ENCODE measurements at regions not wholly inside any gene's neighbourhood (a gene's known extent, or its start where the extent isn't known, plus 50 kb on each side); places are given as distances from the start of the nearest gene placed in this dataset.

GRCh38 chr4:85391589-85392410, 83.2 kb upstream of the ARHGAP24 start:
- in situ Hi-C loops (cut with MboI; ENCODE audit: low pct_ligation_motif_present in 1 of 4, low pct_unique_long_range_greater_than_20kb in 1 of 4, low sequenced_read_pairs in 3 of 4) = no loop called here
- Histone ChIP-seq H3K27me3 (no peaks in the 10 kb centered on the region), H3K36me3 (no peaks in the 10 kb centered on the region), H3K4me3 (no peak overlapping the region), H3K4me1 (no peaks in the 10 kb centered on the region), H3K9me3 (no peaks in the 10 kb centered on the region), H3K27ac (no peak overlapping the region)
- no peak for TF ChIP-seq POLR2AphosphoS5 (IDR thresholded peaks at IDR 0.05)
- no peak for TF ChIP-seq EP300 (IDR thresholded peaks at IDR 0.05; ENCODE audit: low read depth)
- no peak for TF ChIP-seq CTCF (IDR thresholded peaks at IDR 0.05)
- TF ChIP-seq POLR2A (IDR thresholded peaks at IDR 0.05) = no peak
- DNase-seq = no peak
- 49 to 64% methylated on average over 3 to 4 of the region's 4 CpGs for WGBS, 2 donors (ENCODE audit: low coverage in 1 of 2)
- intact Hi-C loops (cut with DNase I; ENCODE audit: low total_unique reads) = no loop called here

GRCh38 chr4:85393201-85393600, 81.7 kb upstream of the ARHGAP24 start:
- Histone ChIP-seq H3K36me3 (no peaks in the 10 kb centered on the region), H3K27ac (no peak overlapping the region), H3K27me3 (no peaks in the 10 kb centered on the region), H3K4me3 (no peak overlapping the region), H3K9me3 (no peaks in the 10 kb centered on the region), H3K4me1 (no peaks in the 10 kb centered on the region)
- intact Hi-C loops (cut with DNase I; ENCODE audit: low total_unique reads) (no loop called here), in situ Hi-C loops (cut with MboI; ENCODE audit: low pct_ligation_motif_present in 1 of 4, low pct_unique_long_range_greater_than_20kb in 1 of 4, low sequenced_read_pairs in 3 of 4) (no loop called here)
- TF ChIP-seq POLR2AphosphoS5 (IDR thresholded peaks at IDR 0.05) (no peak), POLR2A (IDR thresholded peaks at IDR 0.05) (no peak), EP300 (IDR thresholded peaks at IDR 0.05; ENCODE audit: low read depth) (no peak), CTCF (IDR thresholded peaks at IDR 0.05) (no peak)
- 81 to 82% methylated on average over 3 of the region's 3 CpGs for WGBS, 2 donors (ENCODE audit: low coverage in 1 of 2)
- DNase-seq = no peak

- no peak overlapping the region for H3K4me3 ChIP-seq
- no peak for DNase-seq
- no peaks in the 10 kb centered on the region for H3K27me3 ChIP-seq
- WGBS, 2 donors (ENCODE audit: low coverage in 1 of 2) = 79 to 80% methylated on average over 1 of the region's 1 CpG
- intact Hi-C loops (cut with DNase I; ENCODE audit: low total_unique reads) (no loop called here), in situ Hi-C loops (cut with MboI; ENCODE audit: low pct_ligation_motif_present in 1 of 4, low pct_unique_long_range_greater_than_20kb in 1 of 4, low sequenced_read_pairs in 3 of 4) (no loop called here)
- no peak overlapping the region for H3K27ac ChIP-seq
- H3K36me3 ChIP-seq = no peaks in the 10 kb centered on the region
- H3K9me3 ChIP-seq = no peaks in the 10 kb centered on the region
- H3K4me1 ChIP-seq = no peaks in the 10 kb centered on the region
- TF ChIP-seq POLR2A (IDR thresholded peaks at IDR 0.05) (no peak), CTCF (IDR thresholded peaks at IDR 0.05) (no peak), EP300 (IDR thresholded peaks at IDR 0.05; ENCODE audit: low read depth) (no peak), POLR2AphosphoS5 (IDR thresholded peaks at IDR 0.05) (no peak)
Observed at GRCh38 chr4:85398276-85398675, 76.7 kb upstream of the ARHGAP24 start.

GRCh38 chr4:85399270-85399669, 75.7 kb upstream of the ARHGAP24 start:
- 72 to 86% methylated on average over 2 of the region's 2 CpGs for WGBS, 2 donors (ENCODE audit: low coverage in 1 of 2)
- intact Hi-C loops (cut with DNase I; ENCODE audit: low total_unique reads) = no loop called here
- H3K9me3 ChIP-seq = no peaks in the 10 kb centered on the region

More at GRCh38 chr4:85399270-85399669, 75.7 kb upstream of the ARHGAP24 start:
- no peak for TF ChIP-seq POLR2A (IDR thresholded peaks at IDR 0.05)
- TF ChIP-seq POLR2AphosphoS5 (IDR thresholded peaks at IDR 0.05) = no peak
- no peak for TF ChIP-seq CTCF (IDR thresholded peaks at IDR 0.05)
- TF ChIP-seq EP300 (IDR thresholded peaks at IDR 0.05; ENCODE audit: low read depth) = no peak
- Histone ChIP-seq H3K4me1 (no peaks in the 10 kb centered on the region), H3K36me3 (no peaks in the 10 kb centered on the region), H3K4me3 (no peak overlapping the region), H3K27me3 (no peaks in the 10 kb centered on the region), H3K27ac (no peak overlapping the region)
- in situ Hi-C loops (cut with MboI; ENCODE audit: low pct_ligation_motif_present in 1 of 4, low pct_unique_long_range_greater_than_20kb in 1 of 4, low sequenced_read_pairs in 3 of 4) = no loop called here
- no peak for DNase-seq
